ENCODE measurements at regions not wholly inside any gene's neighbourhood (a gene's known extent, or its start where the extent isn't known, plus 50 kb on each side); places are given as distances from the start of the nearest gene placed in this dataset.

DNA sequence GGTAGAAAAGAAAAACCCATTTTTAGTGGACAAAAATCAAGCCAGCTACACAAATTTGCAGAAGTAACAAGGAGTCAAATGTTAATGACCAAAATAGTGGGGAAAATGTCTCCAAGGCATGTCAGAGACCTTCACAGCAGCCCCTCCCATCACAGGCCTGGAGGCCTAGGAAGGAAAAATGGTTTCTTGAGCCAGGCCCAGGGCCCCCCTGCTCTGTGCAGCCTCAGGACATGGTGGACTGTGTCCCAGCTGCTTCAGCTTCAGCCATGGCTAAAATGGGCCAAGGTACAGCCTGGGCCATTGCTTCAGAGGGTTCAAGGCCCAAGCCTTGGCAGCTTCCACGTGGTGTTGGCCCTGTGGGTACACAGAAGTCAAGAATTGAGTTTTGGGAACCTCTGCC, 82.5 kb upstream of the CLVS2 start (continued):
- TF ChIP-seq, protein P1, sequence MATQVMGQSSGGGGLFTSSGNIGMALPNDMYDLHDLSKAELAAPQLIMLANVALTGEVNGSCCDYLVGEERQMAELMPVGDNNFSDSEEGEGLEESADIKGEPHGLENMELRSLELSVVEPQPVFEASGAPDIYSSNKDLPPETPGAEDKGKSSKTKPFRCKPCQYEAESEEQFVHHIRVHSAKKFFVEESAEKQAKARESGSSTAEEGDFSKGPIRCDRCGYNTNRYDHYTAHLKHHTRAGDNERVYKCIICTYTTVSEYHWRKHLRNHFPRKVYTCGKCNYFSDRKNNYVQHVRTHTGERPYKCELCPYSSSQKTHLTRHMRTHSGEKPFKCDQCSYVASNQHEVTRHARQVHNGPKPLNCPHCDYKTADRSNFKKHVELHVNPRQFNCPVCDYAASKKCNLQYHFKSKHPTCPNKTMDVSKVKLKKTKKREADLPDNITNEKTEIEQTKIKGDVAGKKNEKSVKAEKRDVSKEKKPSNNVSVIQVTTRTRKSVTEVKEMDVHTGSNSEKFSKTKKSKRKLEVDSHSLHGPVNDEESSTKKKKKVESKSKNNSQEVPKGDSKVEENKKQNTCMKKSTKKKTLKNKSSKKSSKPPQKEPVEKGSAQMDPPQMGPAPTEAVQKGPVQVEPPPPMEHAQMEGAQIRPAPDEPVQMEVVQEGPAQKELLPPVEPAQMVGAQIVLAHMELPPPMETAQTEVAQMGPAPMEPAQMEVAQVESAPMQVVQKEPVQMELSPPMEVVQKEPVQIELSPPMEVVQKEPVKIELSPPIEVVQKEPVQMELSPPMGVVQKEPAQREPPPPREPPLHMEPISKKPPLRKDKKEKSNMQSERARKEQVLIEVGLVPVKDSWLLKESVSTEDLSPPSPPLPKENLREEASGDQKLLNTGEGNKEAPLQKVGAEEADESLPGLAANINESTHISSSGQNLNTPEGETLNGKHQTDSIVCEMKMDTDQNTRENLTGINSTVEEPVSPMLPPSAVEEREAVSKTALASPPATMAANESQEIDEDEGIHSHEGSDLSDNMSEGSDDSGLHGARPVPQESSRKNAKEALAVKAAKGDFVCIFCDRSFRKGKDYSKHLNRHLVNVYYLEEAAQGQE (IDR thresholded peaks at IDR 0.05; ENCODE audit: unreplicated experiment): no peak
- TF ChIP-seq CTCF (conservative IDR thresholded peaks at IDR 0.05; ENCODE audit: low read depth in 2 of 2) (no peak), JUNB (IDR thresholded peaks at IDR 0.05; ENCODE audit: unreplicated experiment) (no peak), CREB1 (CRISPR knock-in tag; IDR thresholded peaks at IDR 0.05; ENCODE audit: low read depth) (no peak), NANOG (IDR thresholded peaks at IDR 0.05; ENCODE audit: borderline replicate concordance) (no peak), ZNF331 (CRISPR knock-in tag; IDR thresholded peaks at IDR 0.05; ENCODE audit: low read depth) (no peak), EZH2phosphoT487 (IDR thresholded peaks at IDR 0.05; ENCODE audit: unreplicated experiment) (no peak), ETS1 (IDR thresholded peaks at IDR 0.05) (no peak)

DNA sequence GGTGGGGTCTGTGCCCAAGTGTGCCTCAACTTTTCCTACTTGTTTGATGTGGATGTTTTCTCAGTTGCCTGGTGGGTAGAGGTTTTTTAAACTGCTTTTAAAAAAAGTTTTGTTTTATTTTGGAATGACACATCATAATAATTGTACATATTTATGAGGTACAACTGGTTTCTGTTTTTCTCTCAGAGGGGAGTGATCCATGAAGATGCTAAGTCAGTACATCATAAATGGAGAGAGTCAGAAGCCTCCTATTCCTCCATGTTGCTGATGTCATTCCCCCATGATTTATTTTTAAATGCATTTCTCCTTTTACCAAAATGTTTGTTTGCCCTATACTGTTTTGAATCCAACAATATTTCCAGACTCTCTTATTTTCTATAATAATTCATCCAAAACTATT, 77.3 kb upstream of the CLVS2 start:
- no peak overlapping the region for H2AFZ ChIP-seq
- no peaks in the 10 kb centered on the region for H3F3A ChIP-seq (replicated peaks; ENCODE audit: low read depth)
- no peaks in the 10 kb centered on the region for H4K20me1 ChIP-seq (replicated peaks; ENCODE audit: insufficient read depth)
- H3K4me3 ChIP-seq: no peak overlapping the region
- no peaks in the 10 kb centered on the region for H3K79me2 ChIP-seq (replicated peaks; ENCODE audit: insufficient read depth)
- peaks cover 8% of the 10 kb centered on the region; the same call in 2 of the 3 replicates for H3K36me3 Mint-ChIP-seq (ENCODE audit: low read depth)
- H3K9me2 ChIP-seq (ENCODE audit: insufficient read depth): no peaks in the 10 kb centered on the region
- TF ChIP-seq ETS1 (IDR thresholded peaks at IDR 0.05): no peak
- no peak for TF ChIP-seq EZH2 (IDR thresholded peaks at IDR 0.05; ENCODE audit: low read depth, unreplicated experiment)
- TF ChIP-seq CTCF (conservative IDR thresholded peaks at IDR 0.05; ENCODE audit: low read depth in 2 of 2): no peak
- TF ChIP-seq POLR2AphosphoS5 (IDR thresholded peaks at IDR 0.05; ENCODE audit: low read depth): no peak
- TF ChIP-seq ZNF114 (CRISPR knock-in tag; IDR thresholded peaks at IDR 0.05): no peak
- ATAC-seq (no peak), DNase-seq (ENCODE audit: low spot score) (no peak)
- H3K36me3 ChIP-seq (ENCODE audit: insufficient read depth): 0 out of 2 replicates have a peak, but pooled peaks cover 8% of the 10 kb centered on the region
- peaks cover 21% of the 10 kb centered on the region for H3K9me3 Mint-ChIP-seq
- no peak overlapping the region for H3K4me3 Mint-ChIP-seq
- H3K4me1 ChIP-seq (ENCODE audit: insufficient read depth): no peaks in the 10 kb centered on the region
- H3K4me2 ChIP-seq: no peak overlapping the region
- no peaks in the 10 kb centered on the region for H3K27me3 Mint-ChIP-seq (ENCODE audit: insufficient read depth, low read depth, poor library complexity)
- H3K27ac Mint-ChIP-seq: no peak overlapping the region
- H3K27me3 ChIP-seq (ENCODE audit: insufficient read depth): no peaks in the 10 kb centered on the region
- H3K4me1 Mint-ChIP-seq: peaks cover 5% of the 10 kb centered on the region; the same call in 2 of the 3 replicates
- no peak overlapping the region for H3K27ac ChIP-seq (ENCODE audit: low read depth)
